GM12872 (cell line): ENCODE measurements at regions not wholly inside any gene's neighbourhood (a gene's known extent, or its start where the extent isn't known, plus 50 kb on each side); places are given as distances from the start of the nearest gene placed in this dataset.

Experiments used
- CTCF ChIP-seq: IDR thresholded peaks from 3 replicates; pipeline ENCODE4 v1.5.1; 2011; ENCODE audit warnings: low read depth, mild to moderate bottlenecking, low read length, moderate library complexity; ENCODE audit not compliant: insufficient read depth

- no peak for TF ChIP-seq CTCF
Measured at GRCh38 chr3:99218468-99218867, 317.0 kb upstream of the DCBLD2 start.

GRCh38 chr3:99212969-99213368 lies 311.5 kb upstream of the DCBLD2 start:
- no peak for TF ChIP-seq CTCF

- TF ChIP-seq CTCF: no peak
Measured at GRCh38 chr3:99211309-99211708, 309.8 kb upstream of the DCBLD2 start.

- no peak for TF ChIP-seq CTCF
Measured at GRCh38 chr3:99199021-99199420, 297.5 kb upstream of the DCBLD2 start.

- no peak for TF ChIP-seq CTCF
Measured at GRCh38 chr3:99191186-99191585, 289.7 kb upstream of the DCBLD2 start.

GRCh38 chr3:99188936-99189335 lies 287.4 kb upstream of the DCBLD2 start:
- no peak for TF ChIP-seq CTCF

GRCh38 chr3:99186016-99186415 lies 284.5 kb upstream of the DCBLD2 start:
- no peak for TF ChIP-seq CTCF

- no peak for TF ChIP-seq CTCF
Measured at GRCh38 chr3:99176169-99176964, 274.9 kb upstream of the DCBLD2 start.
